Stomach (tissue), 4 donors: ENCODE measurements at regions not wholly inside any gene's neighbourhood (a gene's known extent, or its start where the extent isn't known, plus 50 kb on each side); places are given as distances from the start of the nearest gene placed in this dataset.

Experiments
- CTCF ChIP-seq, 7 experiments: fragments of 450-650 bp in 4 of 7; fragments of 200-600 bp in 3 of 7; sonication (generic) in 3 of 7; IDR thresholded peaks; one replicate each; pipeline ENCODE4 v1.5.1; 2016 to 2019; ENCODE audit warnings: antibody characterized with exemption in 7 of 7, control low read depth in 2 of 7, mild to moderate bottlenecking in 1 of 7
- EP300 ChIP-seq: sonication (generic); formaldehyde crosslinking; IDR thresholded peaks from one replicate; pipeline ENCODE4 v1.6.1; 2017; ENCODE audit warnings: antibody characterized with exemption
- POLR2A ChIP-seq, 4 donors: fragments of 450-650 bp; IDR thresholded peaks; one replicate each; pipeline ENCODE4 v1.6.1; 2016; ENCODE audit warnings: antibody characterized with exemption in 4 of 4, control low read depth in 2 of 4, mild to moderate bottlenecking in 1 of 4, moderate library complexity in 1 of 4
- POLR2AphosphoS5 ChIP-seq, 3 donors: sonication (generic); formaldehyde crosslinking; IDR thresholded peaks; one replicate each; pipeline ENCODE4 v1.6.1; 2016; ENCODE audit warnings: antibody characterized with exemption in 3 of 3

- TF ChIP-seq CTCF (IDR thresholded peaks at IDR 0.05) (no peak), POLR2AphosphoS5 (IDR thresholded peaks at IDR 0.05) (no peak), POLR2A (IDR thresholded peaks at IDR 0.05) (no peak), EP300 (no peak)
Measured at GRCh38 chr5:8576178-8576577, 707.2 kb downstream of the MTRR start.
